ENCODE measurements at regions not wholly inside any gene's neighbourhood (a gene's known extent, or its start where the extent isn't known, plus 50 kb on each side); places are given as distances from the start of the nearest gene placed in this dataset.

- TF ChIP-seq CTCF (conservative IDR thresholded peaks at IDR 0.05) (no peak), EZH2 (IDR thresholded peaks at IDR 0.05; ENCODE audit: low read depth) (no peak)
These were observed 67.6 kb upstream of the LHFPL2 start for GRCh38 chr5:78716206-78716605.
